ENCODE measurements at regions not wholly inside any gene's neighbourhood (a gene's known extent, or its start where the extent isn't known, plus 50 kb on each side); places are given as distances from the start of the nearest gene placed in this dataset.
"Not testable (repeated sequence)": the region's sequence is repeated elsewhere in the genome, so short reads cannot be mapped to it uniquely, and the experiment has no call there.

GRCh38 chr21:33977017-33977720 lies 61.6 kb upstream of the ATP5PO start:
- in situ Hi-C loops (cut with HindIII; ENCODE audit: low pct_unique_long_range_greater_than_20kb, low sequenced_read_pairs) = no loop called here
- DNase-seq (ENCODE audit: low read depth, low spot score) = no peak

GRCh38 chr21:33976082-33977016 lies 60.7 kb upstream of the ATP5PO start:
- no peak for DNase-seq (ENCODE audit: low read depth, low spot score)

GRCh38 chr21:33975548-33976081 lies 60.0 kb upstream of the ATP5PO start:
- in situ Hi-C loops (cut with HindIII; ENCODE audit: low pct_unique_long_range_greater_than_20kb, low sequenced_read_pairs) = no loop called here
- no peak for DNase-seq (ENCODE audit: low read depth, low spot score)

More at GRCh38 chr21:33976082-33977016, 60.7 kb upstream of the ATP5PO start:
- in situ Hi-C loops (cut with HindIII; ENCODE audit: low pct_unique_long_range_greater_than_20kb, low sequenced_read_pairs) = no loop called here

GRCh38 chr21:33974513-33975468 lies 59.2 kb upstream of the ATP5PO start:
- in situ Hi-C loops (cut with HindIII; ENCODE audit: low pct_unique_long_range_greater_than_20kb, low sequenced_read_pairs) = no loop called here
- no peak for DNase-seq (ENCODE audit: low read depth, low spot score)

DNA sequence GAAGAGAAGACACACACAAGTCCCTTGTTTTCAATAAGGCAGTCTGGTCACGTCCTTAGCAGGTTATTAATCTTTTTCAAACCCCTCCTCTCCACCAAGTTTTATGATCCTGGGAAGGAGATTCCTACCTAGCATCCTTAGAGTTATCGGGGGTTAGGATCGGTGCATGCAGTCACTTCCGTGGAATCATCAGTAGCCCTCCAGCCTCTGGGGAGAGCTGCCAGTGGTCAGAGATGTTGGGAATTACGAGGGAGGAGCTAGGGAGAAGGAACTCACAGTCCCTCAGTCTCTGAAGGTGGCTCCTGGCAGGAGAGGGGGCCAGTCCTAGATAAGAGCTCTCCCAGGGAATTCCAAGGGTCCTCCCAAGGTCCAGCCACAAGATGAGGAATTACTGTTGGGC lies 57.7 kb upstream of the ATP5PO start:
- DNase-seq (ENCODE audit: low read depth, low spot score) = no peak
- in situ Hi-C loops (cut with HindIII; ENCODE audit: low pct_unique_long_range_greater_than_20kb, low sequenced_read_pairs) = no loop called here

- DNase-seq (ENCODE audit: low read depth, low spot score) = no peak
- in situ Hi-C loops (cut with HindIII; ENCODE audit: low pct_unique_long_range_greater_than_20kb, low sequenced_read_pairs) = no loop called here
Observed at GRCh38 chr21:33972539-33972938, 56.9 kb upstream of the ATP5PO start.

DNA sequence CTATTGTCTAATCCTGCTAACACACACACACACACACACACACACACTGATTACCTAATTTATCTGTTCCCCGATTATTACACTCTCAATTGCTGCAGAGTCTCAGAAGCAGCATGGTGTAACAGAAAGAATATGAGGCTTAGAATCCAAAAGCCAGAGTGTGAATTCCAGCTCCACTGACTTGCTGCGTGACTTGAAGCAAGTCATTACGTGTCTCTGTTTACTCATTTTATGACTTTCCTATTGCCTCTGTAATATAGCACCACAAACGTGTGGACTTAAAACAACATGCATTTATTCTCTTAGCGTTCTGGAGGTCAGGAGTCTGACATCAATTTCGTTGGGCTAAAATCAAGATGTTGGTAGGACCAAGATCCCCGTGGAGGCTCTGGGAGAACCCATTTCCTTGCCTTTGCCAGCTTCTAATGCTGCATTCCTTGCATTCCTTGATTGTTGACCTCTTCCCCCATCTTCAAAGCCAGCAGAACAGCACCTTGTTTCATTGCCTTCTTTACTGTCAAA lies 55.9 kb upstream of the ATP5PO start:
- DNase-seq (ENCODE audit: low read depth, low spot score) = no peak
- in situ Hi-C loops (cut with HindIII; ENCODE audit: low pct_unique_long_range_greater_than_20kb, low sequenced_read_pairs) = no loop called here

- in situ Hi-C loops (cut with HindIII; ENCODE audit: low pct_unique_long_range_greater_than_20kb, low sequenced_read_pairs) = no loop called here
- no peak for DNase-seq (ENCODE audit: low read depth, low spot score)
Observed at GRCh38 chr21:33969581-33969980, 54.0 kb upstream of the ATP5PO start.

- DNase-seq (ENCODE audit: low read depth, low spot score) = no peak
- in situ Hi-C loops (cut with HindIII; ENCODE audit: low pct_unique_long_range_greater_than_20kb, low sequenced_read_pairs) = no loop called here
Observed at GRCh38 chr21:33968995-33969348, 53.4 kb upstream of the ATP5PO start.

DNA sequence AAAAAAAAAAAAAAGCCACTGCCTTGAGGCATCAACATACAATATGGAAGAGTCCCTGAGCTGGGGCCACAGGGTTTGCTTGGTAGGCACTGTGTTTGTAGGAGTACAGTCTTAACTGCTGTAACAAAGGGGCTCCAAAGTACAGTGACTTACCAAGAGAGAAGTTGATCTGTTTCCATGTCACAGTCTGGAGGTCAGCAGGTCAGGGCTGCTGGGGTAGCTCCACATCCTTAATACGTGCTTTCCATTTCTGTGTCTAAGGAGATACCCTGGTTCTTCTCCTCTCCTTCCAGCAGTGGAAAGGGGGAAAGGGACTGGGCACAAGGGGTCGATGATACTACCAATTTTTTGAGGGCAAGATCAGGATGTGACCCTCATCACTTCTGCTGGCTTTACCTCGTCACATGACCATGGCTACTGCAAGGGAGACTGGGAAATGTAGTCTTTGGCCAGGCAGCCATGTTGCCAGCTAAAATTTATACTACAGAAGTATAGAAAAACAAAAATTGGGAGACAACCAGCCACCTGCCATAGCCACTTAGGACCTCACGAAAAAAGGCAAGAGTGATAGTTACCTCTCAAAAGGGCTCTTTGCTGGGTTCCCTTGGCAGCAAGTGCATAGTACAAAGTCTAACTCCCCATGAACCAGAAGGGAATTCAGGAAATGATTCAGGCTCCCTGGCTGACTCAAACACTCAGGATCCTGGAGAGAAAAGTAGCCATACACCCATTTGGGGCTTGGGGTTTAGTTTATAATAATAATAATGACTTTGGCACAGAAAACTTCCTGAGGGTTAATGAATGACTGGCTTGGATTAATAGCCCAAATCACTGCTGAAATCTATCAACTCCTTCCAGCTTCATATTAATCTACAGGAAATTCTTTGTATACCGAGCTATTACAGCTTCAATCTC lies 52.7 kb upstream of the ATP5PO start:
- DNase-seq (ENCODE audit: low read depth, low spot score) = peak; percentile 61
- in situ Hi-C loops (cut with HindIII; ENCODE audit: low pct_unique_long_range_greater_than_20kb, low sequenced_read_pairs) = no loop called here

DNA sequence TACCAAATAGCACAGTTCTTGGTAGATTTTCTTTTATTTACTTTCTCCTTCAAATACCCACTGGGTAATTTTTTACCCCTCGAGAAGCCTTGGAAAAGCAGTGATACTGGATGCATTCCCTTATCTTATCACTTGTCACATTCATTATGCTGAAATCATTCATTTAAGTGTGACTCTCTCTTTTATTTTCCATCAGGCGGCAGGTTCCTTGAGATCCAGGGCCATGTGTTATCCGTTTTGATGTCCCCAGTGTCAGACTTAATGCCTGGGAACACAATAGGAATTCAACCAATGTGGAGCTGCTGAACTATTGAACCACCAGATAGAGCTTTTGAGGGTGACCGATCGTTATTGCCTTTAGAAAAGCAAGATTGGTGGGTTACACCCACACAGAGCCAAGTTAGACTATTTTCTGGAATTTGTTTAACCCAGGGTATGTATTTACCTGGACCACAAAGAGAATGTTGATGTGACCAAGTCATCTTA lies 51.5 kb upstream of the ATP5PO start:
- in situ Hi-C loops (cut with HindIII; ENCODE audit: low pct_unique_long_range_greater_than_20kb, low sequenced_read_pairs) = no loop called here
- DNase-seq (ENCODE audit: low read depth, low spot score) = no peak

DNA sequence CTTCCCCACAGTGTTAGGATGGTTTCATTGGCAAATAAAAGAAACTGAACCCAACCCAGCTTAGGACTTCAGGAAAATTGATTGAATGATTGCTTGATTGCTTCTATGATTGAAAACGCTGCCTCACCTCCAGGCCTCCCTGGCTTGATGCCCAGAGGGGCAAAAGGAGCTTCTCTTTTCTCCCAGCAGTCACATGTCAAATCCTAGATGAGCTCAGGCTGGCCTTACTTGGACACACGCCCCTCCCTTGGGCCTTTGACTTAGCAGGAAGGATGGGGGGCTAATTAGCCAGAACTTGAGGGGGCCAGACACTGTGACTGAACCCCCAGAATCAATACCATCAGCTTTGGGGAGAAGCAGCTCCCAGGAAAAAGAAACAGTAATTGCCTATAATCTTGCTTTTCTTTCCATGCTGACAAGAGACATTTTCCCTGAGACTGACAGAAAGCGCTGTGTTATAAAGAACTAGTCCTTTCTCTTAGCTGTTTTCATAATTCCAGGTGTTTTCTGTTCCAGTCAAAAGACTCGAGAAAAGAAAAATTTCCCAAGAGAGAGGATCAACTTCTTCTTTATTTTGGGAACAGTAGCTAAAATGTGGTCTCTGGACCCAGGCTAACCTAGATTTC lies 50.8 kb upstream of the ATP5PO start:
- in situ Hi-C loops (cut with HindIII; ENCODE audit: low pct_unique_long_range_greater_than_20kb, low sequenced_read_pairs) = no loop called here
- DNase-seq (ENCODE audit: low read depth, low spot score) = peak; percentile 24

DNA sequence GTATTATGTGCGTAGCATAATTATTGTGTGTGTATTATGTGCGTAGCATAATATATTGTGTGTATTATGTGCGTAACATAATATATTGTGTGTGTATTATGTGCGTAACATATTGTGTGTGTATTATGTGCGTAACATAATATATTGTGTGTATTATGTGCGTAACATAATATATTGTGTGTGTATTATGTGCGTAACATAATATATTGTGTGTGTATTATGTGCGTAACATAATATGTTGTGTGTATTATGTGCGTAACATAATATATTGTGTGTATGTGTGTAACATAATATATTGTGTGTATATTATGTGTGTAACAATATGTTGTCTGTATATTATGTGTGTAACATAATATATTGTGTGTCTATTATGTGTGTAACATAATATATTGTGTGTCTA lies 50.1 kb upstream of the ATP5PO start:
- in situ Hi-C loops (cut with HindIII; ENCODE audit: low pct_unique_long_range_greater_than_20kb, low sequenced_read_pairs); DNase-seq (ENCODE audit: low read depth, low spot score): not testable (repeated sequence)
